GM23338 (cell line): ENCODE measurements at regions not wholly inside any gene's neighbourhood (a gene's known extent, or its start where the extent isn't known, plus 50 kb on each side); places are given as distances from the start of the nearest gene placed in this dataset.

Experiments
- ATAC-seq: fragments of 200-7000 bp; cut with Tn5 transposase; 3 replicates; pipeline ENCODE4 v1.9.1; 2020
- DNase-seq: peaks from one replicate; pipeline ENCODE4 v3.0.0-alpha.2; 2015; ENCODE audit warnings: low spot score
- H2AFZ ChIP-seq: fragments of 200-600 bp; sonication (generic); 2 replicates; pipeline ENCODE4 v1.8.0; 2016; ENCODE audit warnings: antibody characterized with exemption, mild to moderate bottlenecking, moderate library complexity
- H3F3A ChIP-seq: fragments of 200-600 bp; sonication (generic); replicated peaks from 2 replicates; pipeline ENCODE4 v1.8.0; 2017; ENCODE audit warnings: antibody characterized with exemption, mixed run types, low read depth
- H3K27ac ChIP-seq: fragments of 200-600 bp; sonication (generic); 2 replicates; pipeline ENCODE4 v1.6.1; 2016; ENCODE audit warnings: low read depth
- H3K27me3 ChIP-seq: fragments of 200-600 bp; sonication (generic); 2 replicates; pipeline ENCODE4 v1.8.0; 2016; ENCODE audit warnings: mild to moderate bottlenecking, mixed run types, moderate library complexity; ENCODE audit not compliant: insufficient read depth
- H3K36me3 ChIP-seq: fragments of 200-600 bp; sonication (generic); 2 replicates; pipeline ENCODE4 v1.8.0; 2016; ENCODE audit warnings: mild to moderate bottlenecking; ENCODE audit not compliant: insufficient read depth
- H3K4me1 ChIP-seq: fragments of 200-600 bp; sonication (generic); 2 replicates; pipeline ENCODE4 v1.8.0; 2016; ENCODE audit warnings: mild to moderate bottlenecking, moderate library complexity; ENCODE audit not compliant: insufficient read depth
- H3K4me2 ChIP-seq: fragments of 200-600 bp; sonication (generic); 2 replicates; pipeline ENCODE4 v1.7.1; 2017; ENCODE audit warnings: mixed run types
- H3K4me3 ChIP-seq: fragments of 200-600 bp; sonication (generic); 2 replicates; pipeline ENCODE4 v1.6.1; 2016; ENCODE audit warnings: mixed run types
- H3K79me2 ChIP-seq: fragments of 200-600 bp; sonication (generic); replicated peaks from 2 replicates; pipeline ENCODE4 v1.8.0; 2017; ENCODE audit warnings: mild to moderate bottlenecking; ENCODE audit not compliant: insufficient read depth
- H3K9me2 ChIP-seq: fragments of 200-600 bp; sonication (generic); 2 replicates; pipeline ENCODE4 v1.8.0; 2017; ENCODE audit not compliant: insufficient read depth
- H4K20me1 ChIP-seq: fragments of 200-600 bp; sonication (generic); replicated peaks from 2 replicates; pipeline ENCODE4 v1.8.0; 2017; ENCODE audit warnings: mild to moderate bottlenecking; ENCODE audit not compliant: insufficient read depth
- H3K27ac Mint-ChIP-seq: 2 replicates; pipeline ENCODE4 v1.8.0; 2020; ENCODE audit warnings: inconsistent platforms, mild to moderate bottlenecking, moderate library complexity, mixed read lengths
- H3K27me3 Mint-ChIP-seq: 3 replicates; pipeline ENCODE4 v1.8.0; 2022; ENCODE audit warnings: low read depth, mild to moderate bottlenecking, moderate library complexity, mixed read lengths, inconsistent platforms; ENCODE audit not compliant: insufficient read depth, poor library complexity
- H3K36me3 Mint-ChIP-seq: 3 replicates; pipeline ENCODE4 v1.8.0; 2021; ENCODE audit warnings: low read depth, mild to moderate bottlenecking, inconsistent platforms, moderate library complexity, mixed read lengths
- H3K4me1 Mint-ChIP-seq: 3 replicates; pipeline ENCODE4 v1.8.0; 2020; ENCODE audit warnings: mild to moderate bottlenecking, inconsistent platforms, mixed read lengths
- H3K4me3 Mint-ChIP-seq: 3 replicates; pipeline ENCODE4 v1.8.0; 2021; ENCODE audit warnings: moderate library complexity, mild to moderate bottlenecking, inconsistent platforms, mixed read lengths
- H3K9me3 Mint-ChIP-seq: 3 replicates; pipeline ENCODE4 v1.8.0; 2020; ENCODE audit warnings: moderate library complexity, mild to moderate bottlenecking, inconsistent platforms, mixed read lengths
- CTCF ChIP-seq, 2 experiments: fragments of 200-600 bp in 1 of 2; sonication (generic) in 1 of 2; conservative IDR thresholded peaks; 2 replicates each; pipeline versions ENCODE4 v1.5.1 to v1.6.1; 2016 to 2017; ENCODE audit warnings: antibody characterized with exemption in 2 of 2, low read depth in 2 of 2, mild to moderate bottlenecking in 2 of 2, moderate library complexity in 1 of 2
- EZH2phosphoT487 ChIP-seq: fragments of 200-600 bp; sonication (generic); IDR thresholded peaks from one replicate; pipeline ENCODE4 v1.8.1; 2018; ENCODE audit warnings: antibody characterized with exemption; ENCODE audit not compliant: unreplicated experiment
- POLR2AphosphoS5 ChIP-seq: IDR thresholded peaks from 2 replicates; pipeline ENCODE4 v1.6.1; 2016; ENCODE audit warnings: antibody characterized with exemption, low read depth
- REST ChIP-seq: IDR thresholded peaks from one replicate; pipeline ENCODE4 v1.6.1; 2018; ENCODE audit warnings: antibody characterized with exemption; ENCODE audit not compliant: unreplicated experiment
- STAT1 ChIP-seq: IDR thresholded peaks from one replicate; pipeline ENCODE4 v1.6.1; 2016; ENCODE audit warnings: antibody characterized with exemption; ENCODE audit not compliant: unreplicated experiment
- TF ChIP-seq, protein P1 (sequence below): fragments of 250-450 bp; sonication (Bioruptor Pico); IDR thresholded peaks from 2 replicates; pipeline ENCODE4 v1.5.0; 2020; ENCODE audit warnings: mild to moderate bottlenecking, moderate library complexity

DNA sequence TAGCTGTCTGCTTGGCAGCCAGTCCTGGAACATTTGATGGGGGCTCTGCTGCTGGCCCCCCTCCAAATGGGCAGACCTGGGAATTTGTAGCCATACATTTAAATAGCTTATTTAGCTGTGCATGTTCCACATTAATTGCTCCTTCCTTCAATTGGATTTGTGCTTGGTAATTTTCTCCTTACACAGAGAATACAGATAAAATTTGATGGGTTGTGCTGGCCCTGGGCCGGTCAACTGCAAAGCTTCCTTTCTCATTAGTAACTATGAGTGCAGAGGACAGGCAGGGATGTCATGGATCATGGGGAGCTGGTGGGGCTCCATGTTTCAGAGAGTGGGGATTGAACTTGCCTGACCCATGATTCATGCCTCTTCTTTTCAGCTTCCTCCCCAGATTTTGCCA, 201.5 kb upstream of the GHITM start:
- peaks cover 5% of the 10 kb centered on the region; the same call in 2 of the 3 replicates for H3K4me1 Mint-ChIP-seq
- Histone ChIP-seq H3K9me2 (0 out of 2 replicates have a peak, but pooled peaks cover 4% of the 10 kb centered on the region), H3K4me2 (no peak overlapping the region), H3K4me3 (no peak overlapping the region), H3K36me3 (no peaks in the 10 kb centered on the region), H3K27ac (no peak overlapping the region), H4K20me1 (no peaks in the 10 kb centered on the region), H2AFZ (no peak overlapping the region), H3K4me1 (0 out of 2 replicates have a peak, but pooled peaks cover under 1% of the 10 kb centered on the region), H3K27me3 (no peaks in the 10 kb centered on the region), H3K79me2 (no peaks in the 10 kb centered on the region), H3F3A (no peaks in the 10 kb centered on the region)
- no peaks in the 10 kb centered on the region for H3K36me3 Mint-ChIP-seq
- H3K27ac Mint-ChIP-seq: no peak overlapping the region
- no peaks in the 10 kb centered on the region for H3K9me3 Mint-ChIP-seq
- ATAC-seq (no peak), DNase-seq (no peak)
- H3K27me3 Mint-ChIP-seq: no peaks in the 10 kb centered on the region
- TF ChIP-seq STAT1 (no peak), EZH2phosphoT487 (no peak), CTCF (conservative IDR thresholded peaks at IDR 0.05; ENCODE audit: low read depth in 2 of 2) (no peak), POLR2AphosphoS5 (no peak), REST (no peak)
- TF ChIP-seq, protein P1, sequence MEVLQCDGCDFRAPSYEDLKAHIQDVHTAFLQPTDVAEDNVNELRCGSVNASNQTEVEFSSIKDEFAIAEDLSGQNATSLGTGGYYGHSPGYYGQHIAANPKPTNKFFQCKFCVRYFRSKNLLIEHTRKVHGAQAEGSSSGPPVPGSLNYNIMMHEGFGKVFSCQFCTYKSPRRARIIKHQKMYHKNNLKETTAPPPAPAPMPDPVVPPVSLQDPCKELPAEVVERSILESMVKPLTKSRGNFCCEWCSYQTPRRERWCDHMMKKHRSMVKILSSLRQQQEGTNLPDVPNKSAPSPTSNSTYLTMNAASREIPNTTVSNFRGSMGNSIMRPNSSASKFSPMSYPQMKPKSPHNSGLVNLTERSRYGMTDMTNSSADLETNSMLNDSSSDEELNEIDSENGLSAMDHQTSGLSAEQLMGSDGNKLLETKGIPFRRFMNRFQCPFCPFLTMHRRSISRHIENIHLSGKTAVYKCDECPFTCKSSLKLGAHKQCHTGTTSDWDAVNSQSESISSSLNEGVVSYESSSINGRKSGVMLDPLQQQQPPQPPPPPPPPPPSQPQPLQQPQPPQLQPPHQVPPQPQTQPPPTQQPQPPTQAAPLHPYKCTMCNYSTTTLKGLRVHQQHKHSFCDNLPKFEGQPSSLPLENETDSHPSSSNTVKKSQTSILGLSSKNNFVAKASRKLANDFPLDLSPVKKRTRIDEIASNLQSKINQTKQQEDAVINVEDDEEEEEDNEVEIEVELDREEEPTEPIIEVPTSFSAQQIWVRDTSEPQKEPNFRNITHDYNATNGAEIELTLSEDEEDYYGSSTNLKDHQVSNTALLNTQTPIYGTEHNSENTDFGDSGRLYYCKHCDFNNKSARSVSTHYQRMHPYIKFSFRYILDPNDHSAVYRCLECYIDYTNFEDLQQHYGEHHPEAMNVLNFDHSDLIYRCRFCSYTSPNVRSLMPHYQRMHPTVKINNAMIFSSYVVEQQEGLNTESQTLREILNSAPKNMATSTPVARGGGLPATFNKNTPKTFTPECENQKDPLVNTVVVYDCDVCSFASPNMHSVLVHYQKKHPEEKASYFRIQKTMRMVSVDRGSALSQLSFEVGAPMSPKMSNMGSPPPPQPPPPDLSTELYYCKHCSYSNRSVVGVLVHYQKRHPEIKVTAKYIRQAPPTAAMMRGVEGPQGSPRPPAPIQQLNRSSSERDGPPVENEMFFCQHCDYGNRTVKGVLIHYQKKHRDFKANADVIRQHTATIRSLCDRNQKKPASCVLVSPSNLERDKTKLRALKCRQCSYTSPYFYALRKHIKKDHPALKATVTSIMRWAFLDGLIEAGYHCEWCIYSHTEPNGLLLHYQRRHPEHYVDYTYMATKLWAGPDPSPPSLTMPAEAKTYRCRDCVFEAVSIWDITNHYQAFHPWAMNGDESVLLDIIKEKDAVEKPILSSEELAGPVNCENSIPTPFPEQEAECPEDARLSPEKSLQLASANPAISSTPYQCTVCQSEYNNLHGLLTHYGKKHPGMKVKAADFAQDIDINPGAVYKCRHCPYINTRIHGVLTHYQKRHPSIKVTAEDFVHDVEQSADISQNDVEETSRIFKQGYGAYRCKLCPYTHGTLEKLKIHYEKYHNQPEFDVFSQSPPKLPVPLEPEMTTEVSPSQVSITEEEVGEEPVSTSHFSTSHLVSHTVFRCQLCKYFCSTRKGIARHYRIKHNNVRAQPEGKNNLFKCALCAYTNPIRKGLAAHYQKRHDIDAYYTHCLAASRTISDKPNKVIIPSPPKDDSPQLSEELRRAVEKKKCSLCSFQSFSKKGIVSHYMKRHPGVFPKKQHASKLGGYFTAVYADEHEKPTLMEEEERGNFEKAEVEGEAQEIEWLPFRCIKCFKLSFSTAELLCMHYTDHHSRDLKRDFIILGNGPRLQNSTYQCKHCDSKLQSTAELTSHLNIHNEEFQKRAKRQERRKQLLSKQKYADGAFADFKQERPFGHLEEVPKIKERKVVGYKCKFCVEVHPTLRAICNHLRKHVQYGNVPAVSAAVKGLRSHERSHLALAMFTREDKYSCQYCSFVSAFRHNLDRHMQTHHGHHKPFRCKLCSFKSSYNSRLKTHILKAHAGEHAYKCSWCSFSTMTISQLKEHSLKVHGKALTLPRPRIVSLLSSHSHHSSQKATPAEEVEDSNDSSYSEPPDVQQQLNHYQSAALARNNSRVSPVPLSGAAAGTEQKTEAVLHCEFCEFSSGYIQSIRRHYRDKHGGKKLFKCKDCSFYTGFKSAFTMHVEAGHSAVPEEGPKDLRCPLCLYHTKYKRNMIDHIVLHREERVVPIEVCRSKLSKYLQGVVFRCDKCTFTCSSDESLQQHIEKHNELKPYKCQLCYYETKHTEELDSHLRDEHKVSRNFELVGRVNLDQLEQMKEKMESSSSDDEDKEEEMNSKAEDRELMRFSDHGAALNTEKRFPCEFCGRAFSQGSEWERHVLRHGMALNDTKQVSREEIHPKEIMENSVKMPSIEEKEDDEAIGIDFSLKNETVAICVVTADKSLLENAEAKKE (CRISPR knock-in tag): no peak
- no peak overlapping the region for H3K4me3 Mint-ChIP-seq
